ENCODE measurements at regions not wholly inside any gene's neighbourhood (a gene's known extent, or its start where the extent isn't known, plus 50 kb on each side); places are given as distances from the start of the nearest gene placed in this dataset.

DNA sequence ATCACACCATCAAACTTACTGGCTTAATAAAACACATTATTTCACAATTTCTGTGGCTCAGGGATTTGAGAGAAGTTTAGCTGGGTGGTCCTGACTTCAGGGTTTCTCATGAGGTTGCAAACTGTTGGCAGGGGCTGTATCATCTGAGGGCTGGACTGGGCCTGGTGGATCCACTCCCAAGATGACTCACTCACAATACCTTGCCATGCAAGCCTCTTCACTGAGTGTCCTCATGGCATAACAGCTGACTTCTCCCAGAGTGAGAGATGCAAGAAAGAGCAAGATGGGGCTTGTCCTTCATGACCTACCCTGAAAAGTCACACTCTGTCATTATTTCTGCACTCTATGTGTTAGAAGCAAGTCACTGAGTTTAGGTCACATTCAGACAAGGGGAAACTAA is 73.8 kb downstream of the AQP4 start:
- Histone ChIP-seq H3F3A (ENCODE audit: insufficient read depth, low read length, poor library complexity, severe bottlenecking) (no peaks in the 10 kb centered on the region), H3K9me2 (ENCODE audit: insufficient read depth, low read length) (no peaks in the 10 kb centered on the region), H3K79me2 (replicated peaks; ENCODE audit: insufficient read depth, low read length) (no peaks in the 10 kb centered on the region), H4K20me1 (ENCODE audit: insufficient read depth) (no peaks in the 10 kb centered on the region), H2AFZ (ENCODE audit: low read depth, low read length) (no peak overlapping the region), H3K9me3 (ENCODE audit: low read length) (no peaks in the 10 kb centered on the region), H3K27ac (ENCODE audit: low read length) (no peak overlapping the region), H3K4me3 (ENCODE audit: low read length) (no peak overlapping the region), H3K4me2 (ENCODE audit: low read length) (no peak overlapping the region), H3K36me3 (ENCODE audit: insufficient read depth, low read length) (no peaks in the 10 kb centered on the region), H3K27me3 (ENCODE audit: insufficient read depth, low read depth, low read length) (no peaks in the 10 kb centered on the region), H3K9ac (ENCODE audit: low read length) (no peak overlapping the region)
- TF ChIP-seq EP300 (conservative IDR thresholded peaks at IDR 0.05; ENCODE audit: poor library complexity, severe bottlenecking) = no peak
- TF ChIP-seq, protein P1, sequence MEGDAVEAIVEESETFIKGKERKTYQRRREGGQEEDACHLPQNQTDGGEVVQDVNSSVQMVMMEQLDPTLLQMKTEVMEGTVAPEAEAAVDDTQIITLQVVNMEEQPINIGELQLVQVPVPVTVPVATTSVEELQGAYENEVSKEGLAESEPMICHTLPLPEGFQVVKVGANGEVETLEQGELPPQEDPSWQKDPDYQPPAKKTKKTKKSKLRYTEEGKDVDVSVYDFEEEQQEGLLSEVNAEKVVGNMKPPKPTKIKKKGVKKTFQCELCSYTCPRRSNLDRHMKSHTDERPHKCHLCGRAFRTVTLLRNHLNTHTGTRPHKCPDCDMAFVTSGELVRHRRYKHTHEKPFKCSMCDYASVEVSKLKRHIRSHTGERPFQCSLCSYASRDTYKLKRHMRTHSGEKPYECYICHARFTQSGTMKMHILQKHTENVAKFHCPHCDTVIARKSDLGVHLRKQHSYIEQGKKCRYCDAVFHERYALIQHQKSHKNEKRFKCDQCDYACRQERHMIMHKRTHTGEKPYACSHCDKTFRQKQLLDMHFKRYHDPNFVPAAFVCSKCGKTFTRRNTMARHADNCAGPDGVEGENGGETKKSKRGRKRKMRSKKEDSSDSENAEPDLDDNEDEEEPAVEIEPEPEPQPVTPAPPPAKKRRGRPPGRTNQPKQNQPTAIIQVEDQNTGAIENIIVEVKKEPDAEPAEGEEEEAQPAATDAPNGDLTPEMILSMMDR (IDR thresholded peaks at IDR 0.05; ENCODE audit: poor library complexity, severe bottlenecking) = no peak
- TF ChIP-seq POLR2AphosphoS5 (IDR thresholded peaks at IDR 0.05) = no peak
- TF ChIP-seq RAD21 (conservative IDR thresholded peaks at IDR 0.05) = no peak
- no peak for TF ChIP-seq TAF1 (IDR thresholded peaks at IDR 0.05; ENCODE audit: low read depth)
- TF ChIP-seq SMC3 (conservative IDR thresholded peaks at IDR 0.05; ENCODE audit: poor library complexity) = no peak
- TF ChIP-seq MXI1 (conservative IDR thresholded peaks at IDR 0.05; ENCODE audit: poor library complexity, severe bottlenecking) = no peak
- no peak for TF ChIP-seq EZH2 (IDR thresholded peaks at IDR 0.05; ENCODE audit: borderline replicate concordance, insufficient read depth, low read length, poor library complexity, severe bottlenecking)
- TF ChIP-seq, protein P2, sequence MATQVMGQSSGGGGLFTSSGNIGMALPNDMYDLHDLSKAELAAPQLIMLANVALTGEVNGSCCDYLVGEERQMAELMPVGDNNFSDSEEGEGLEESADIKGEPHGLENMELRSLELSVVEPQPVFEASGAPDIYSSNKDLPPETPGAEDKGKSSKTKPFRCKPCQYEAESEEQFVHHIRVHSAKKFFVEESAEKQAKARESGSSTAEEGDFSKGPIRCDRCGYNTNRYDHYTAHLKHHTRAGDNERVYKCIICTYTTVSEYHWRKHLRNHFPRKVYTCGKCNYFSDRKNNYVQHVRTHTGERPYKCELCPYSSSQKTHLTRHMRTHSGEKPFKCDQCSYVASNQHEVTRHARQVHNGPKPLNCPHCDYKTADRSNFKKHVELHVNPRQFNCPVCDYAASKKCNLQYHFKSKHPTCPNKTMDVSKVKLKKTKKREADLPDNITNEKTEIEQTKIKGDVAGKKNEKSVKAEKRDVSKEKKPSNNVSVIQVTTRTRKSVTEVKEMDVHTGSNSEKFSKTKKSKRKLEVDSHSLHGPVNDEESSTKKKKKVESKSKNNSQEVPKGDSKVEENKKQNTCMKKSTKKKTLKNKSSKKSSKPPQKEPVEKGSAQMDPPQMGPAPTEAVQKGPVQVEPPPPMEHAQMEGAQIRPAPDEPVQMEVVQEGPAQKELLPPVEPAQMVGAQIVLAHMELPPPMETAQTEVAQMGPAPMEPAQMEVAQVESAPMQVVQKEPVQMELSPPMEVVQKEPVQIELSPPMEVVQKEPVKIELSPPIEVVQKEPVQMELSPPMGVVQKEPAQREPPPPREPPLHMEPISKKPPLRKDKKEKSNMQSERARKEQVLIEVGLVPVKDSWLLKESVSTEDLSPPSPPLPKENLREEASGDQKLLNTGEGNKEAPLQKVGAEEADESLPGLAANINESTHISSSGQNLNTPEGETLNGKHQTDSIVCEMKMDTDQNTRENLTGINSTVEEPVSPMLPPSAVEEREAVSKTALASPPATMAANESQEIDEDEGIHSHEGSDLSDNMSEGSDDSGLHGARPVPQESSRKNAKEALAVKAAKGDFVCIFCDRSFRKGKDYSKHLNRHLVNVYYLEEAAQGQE (IDR thresholded peaks at IDR 0.05; ENCODE audit: borderline replicate concordance) = no peak

DNA sequence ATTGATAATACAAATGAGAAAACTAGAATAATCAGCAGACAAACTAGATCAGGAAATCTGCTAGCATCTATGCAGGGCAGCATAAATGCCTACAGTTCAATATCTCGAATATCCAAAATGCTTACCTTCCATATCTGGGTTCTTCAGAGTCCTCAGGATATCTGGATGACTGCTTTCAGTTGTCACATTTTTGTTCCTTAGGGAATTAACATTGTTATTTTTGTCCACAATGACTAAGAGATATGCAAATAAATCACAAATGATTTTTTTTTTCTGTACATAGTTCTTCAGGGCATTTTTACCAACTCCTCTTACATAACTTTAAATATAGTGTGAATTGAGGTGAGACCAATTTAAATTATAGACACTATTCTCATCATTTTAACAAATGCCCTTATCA is 80.9 kb downstream of the AQP4 start:
- H4K20me1 ChIP-seq (ENCODE audit: insufficient read depth) = no peaks in the 10 kb centered on the region
- H3K9me2 ChIP-seq (ENCODE audit: insufficient read depth, low read length) = no peaks in the 10 kb centered on the region
- H3F3A ChIP-seq (ENCODE audit: insufficient read depth, low read length, poor library complexity, severe bottlenecking) = no peaks in the 10 kb centered on the region
- no peak overlapping the region for H3K4me2 ChIP-seq (ENCODE audit: low read length)
- H3K27ac ChIP-seq (ENCODE audit: low read length) = no peak overlapping the region
- H3K79me2 ChIP-seq (replicated peaks; ENCODE audit: insufficient read depth, low read length) = no peaks in the 10 kb centered on the region
- no peaks in the 10 kb centered on the region for H3K9me3 ChIP-seq (ENCODE audit: low read length)
- no peak for TF ChIP-seq EZH2 (IDR thresholded peaks at IDR 0.05; ENCODE audit: borderline replicate concordance, insufficient read depth, low read length, poor library complexity, severe bottlenecking)
- TF ChIP-seq, protein P2 (IDR thresholded peaks at IDR 0.05; ENCODE audit: borderline replicate concordance) = no peak
- no peak for TF ChIP-seq MXI1 (conservative IDR thresholded peaks at IDR 0.05; ENCODE audit: poor library complexity, severe bottlenecking)
- H3K36me3 ChIP-seq (ENCODE audit: insufficient read depth, low read length) = no peaks in the 10 kb centered on the region
- no peaks in the 10 kb centered on the region for H3K27me3 ChIP-seq (ENCODE audit: insufficient read depth, low read depth, low read length)
- H3K9ac ChIP-seq (ENCODE audit: low read length) = no peak overlapping the region
- H3K4me3 ChIP-seq (ENCODE audit: low read length) = no peak overlapping the region
- H2AFZ ChIP-seq (ENCODE audit: low read depth, low read length) = no peak overlapping the region

Data from neural cell (in vitro differentiated cells).